ENCODE measurements at regions not wholly inside any gene's neighbourhood (a gene's known extent, or its start where the extent isn't known, plus 50 kb on each side); places are given as distances from the start of the nearest gene placed in this dataset.

- no peak for FAIRE-seq
Measured at GRCh38 chr12:54711669-54712068, 63.5 kb upstream of the DCD start.

GRCh38 chr12:54708826-54709225, 60.7 kb upstream of the DCD start:
- FAIRE-seq = no peak

GRCh38 chr12:54704202-54704601, 56.0 kb upstream of the DCD start:
- no peak for FAIRE-seq

GRCh38 chr12:54701940-54702592, 53.9 kb upstream of the DCD start:
- peak; percentile 80 for FAIRE-seq

GRCh38 chr12:54700849-54701248, 52.7 kb upstream of the DCD start:
- FAIRE-seq = no peak

- no peak for FAIRE-seq
Measured at GRCh38 chr12:54700301-54700700, 52.1 kb upstream of the DCD start.
